K562 (cell line): ENCODE measurements at regions not wholly inside any gene's neighbourhood (a gene's known extent, or its start where the extent isn't known, plus 50 kb on each side); places are given as distances from the start of the nearest gene placed in this dataset.

Source experiments
- ATAC-seq: fragments of 200-7000 bp; cut with Tn5 transposase; 3 replicates; pipeline ENCODE4 v1.9.1; 2020; ENCODE audit warnings: moderate library complexity
- BruUV-seq: library from RNA; stranded (reverse); fragments of 400-500 nt; replicated peaks from 2 replicates; lab custom pipeline; 2021; lab: Mats Ljungman, UMichigan
- CTCF ChIA-PET: fragments of 300-600 bp; formaldehyde crosslinking; extraction: SDS; loops from one replicate; lab custom pipeline; 2021; ENCODE audit warnings: low intra/inter-chr PET ratio; lab: Yijun Ruan, JAX
- POLR2A ChIA-PET: fragments of 300-600, 350-650 bp; sonication (Branson Sonifier 250); formaldehyde crosslinking; extraction: SDS; loops from one replicate; lab custom pipeline; 2021; ENCODE audit warnings: antibody characterized with exemption, inconsistent platforms; lab: Yijun Ruan, JAX
- DNase-seq, 4 experiments: peaks; one replicate each; pipeline versions ENCODE4 v3.0.0 to v3.0.0-alpha.2; 2011 to 2018; ENCODE audit warnings: low spot score in 3 of 4, mixed read lengths in 3 of 4; ENCODE audit errors: extremely low read depth in 1 of 4
- FAIRE-seq: peaks from 2 replicates; lab custom pipeline; 2011; peaks lifted over from hg19 to GRCh38; lab: Jason Lieb, UNC
- H2AFZ ChIP-seq: 2 replicates; pipeline ENCODE4 v1.6.0; 2011; ENCODE audit warnings: low read depth, low read length, control low read depth, inconsistent platforms
- H3K27ac ChIP-seq: fragments of 200-600 bp; 3 replicates; pipeline ENCODE4 v1.8.0; 2011; ENCODE audit warnings: low read depth, mild to moderate bottlenecking, control low read depth, inconsistent platforms, low read length, moderate library complexity, mixed read lengths; ENCODE audit errors: extremely low read depth
- H3K27me3 ChIP-seq, 2 experiments: fragments of 300-600 bp in 1 of 2; 2 replicates in 1 of 2; 3 replicates in 1 of 2; pipeline versions ENCODE4 v1.6.0 to v1.8.0; 2011; ENCODE audit warnings: inconsistent platforms in 2 of 2, low read length in 2 of 2, mild to moderate bottlenecking in 1 of 2, mixed read lengths in 1 of 2, moderate library complexity in 1 of 2; ENCODE audit not compliant: control insufficient read depth in 2 of 2, insufficient read depth in 2 of 2
- H3K36me3 ChIP-seq: fragments of 300-600 bp; 3 replicates; pipeline ENCODE4 v1.8.0; 2011; ENCODE audit warnings: mild to moderate bottlenecking, low read length, inconsistent platforms; ENCODE audit not compliant: control insufficient read depth, insufficient read depth
- H3K4me1 ChIP-seq, 2 experiments: fragments of 200-600 bp in 1 of 2; replicated peaks in 1 of 2; 2 replicates in 1 of 2; 3 replicates in 1 of 2; pipeline versions ENCODE4 v1.5.1 to v1.8.0; 2011; ENCODE audit warnings: inconsistent platforms in 2 of 2, low read length in 2 of 2, mild to moderate bottlenecking in 1 of 2, mixed read lengths in 1 of 2, moderate library complexity in 1 of 2; ENCODE audit not compliant: control insufficient read depth in 2 of 2, insufficient read depth in 2 of 2
- H3K4me2 ChIP-seq: 2 replicates; pipeline ENCODE4 v1.6.1; 2011; ENCODE audit warnings: low read length, control low read depth, inconsistent platforms, mixed read lengths; ENCODE audit not compliant: insufficient read depth
- H3K4me3 ChIP-seq: fragments of 200-600 bp; sonication (generic), shearing (Covaris generic); 2 replicates; pipeline ENCODE4 v1.5.1; 2016; ENCODE audit warnings: control low read depth, inconsistent platforms
- H3K79me2 ChIP-seq: fragments of 200-600 bp; 3 replicates; pipeline ENCODE4 v1.8.0; 2011; ENCODE audit warnings: low read length, inconsistent platforms; ENCODE audit not compliant: control insufficient read depth, insufficient read depth
- H3K9ac ChIP-seq, 2 experiments: 2 replicates each; pipeline versions ENCODE4 v1.6.0 to v1.6.1; 2011; ENCODE audit warnings: low read depth in 2 of 2, low read length in 2 of 2, control low read depth in 1 of 2, inconsistent platforms in 1 of 2, mild to moderate bottlenecking in 1 of 2, mixed read lengths in 1 of 2; ENCODE audit not compliant: insufficient read depth in 1 of 2
- H3K9me1 ChIP-seq: one replicate; pipeline ENCODE4 v1.6.0; 2011; ENCODE audit warnings: inconsistent platforms, mild to moderate bottlenecking, low read length, moderate library complexity; ENCODE audit not compliant: control insufficient read depth, insufficient read depth
- H3K9me3 ChIP-seq: replicated peaks from 2 replicates; pipeline ENCODE4 v1.5.1; 2011; ENCODE audit warnings: low read depth, low read length, inconsistent platforms; ENCODE audit not compliant: control insufficient read depth, insufficient read depth
- H4K20me1 ChIP-seq: replicated peaks from 2 replicates; pipeline ENCODE4 v1.6.1; 2011; ENCODE audit warnings: low read length, inconsistent platforms, mixed read lengths; ENCODE audit not compliant: control insufficient read depth, insufficient read depth
- ARID1B ChIP-seq: fragments of 450-650 bp; IDR thresholded peaks from 2 replicates; pipeline ENCODE4 v1.6.1; 2016; ENCODE audit warnings: antibody characterized with exemption, mild to moderate bottlenecking, inconsistent platforms
- ATF1 ChIP-seq, 2 experiments: fragments of 450-650 bp in 1 of 2; IDR thresholded peaks; 2 replicates each; pipeline ENCODE4 v1.6.1; 2016; ENCODE audit warnings: missing compliant biosample characterization in 1 of 2, missing genetic modification characterization in 1 of 2
- BRD4 ChIP-seq: fragments of 200-600 bp; sonication (generic); IDR thresholded peaks from 2 replicates; pipeline ENCODE4 v1.6.1; 2017; ENCODE audit warnings: inconsistent platforms
- CBX8 ChIP-seq: fragments of 200-600 bp; sonication (generic); IDR thresholded peaks from 2 replicates; pipeline ENCODE4 v1.6.1; 2012; ENCODE audit warnings: borderline replicate concordance, mixed run types, low read depth, mild to moderate bottlenecking, moderate library complexity, mixed read lengths, low read length, control low read depth, inconsistent platforms; ENCODE audit not compliant: poor library complexity, severe bottlenecking; ENCODE audit errors: extremely low read depth
- E2F8 ChIP-seq: fragments of 450-650 bp; IDR thresholded peaks from 2 replicates; pipeline ENCODE4 v1.7.1; 2018; ENCODE audit warnings: mild to moderate bottlenecking, low read depth; ENCODE audit not compliant: partially characterized antibody
- MAFK ChIP-seq: IDR thresholded peaks from 2 replicates; pipeline ENCODE4 v1.6.1; 2011; ENCODE audit warnings: low read length, improper control_type of control experiment
- NR1H2 ChIP-seq: sonication (generic); formaldehyde crosslinking; IDR thresholded peaks from 2 replicates; pipeline ENCODE4 v1.4.0; 2020; ENCODE audit warnings: mild to moderate bottlenecking, missing genetic modification reagents
- SAFB ChIP-seq: fragments of 200-400 bp; formaldehyde crosslinking; IDR thresholded peaks from 2 replicates; pipeline ENCODE4 v1.6.1; 2017; ENCODE audit warnings: low read depth, low read length, borderline replicate concordance
- SMAD3 ChIP-seq: fragments of 450-650 bp; formaldehyde crosslinking; conservative IDR thresholded peaks from 2 replicates; pipeline ENCODE4 v1.4.0; 2020; ENCODE audit warnings: mild to moderate bottlenecking
- SMARCA4 ChIP-seq: fragments of 450-650 bp; IDR thresholded peaks from 2 replicates; pipeline ENCODE4 v1.6.1; 2016
- SNAPC5 ChIP-seq: fragments of 250-450 bp; sonication (Bioruptor Pico); IDR thresholded peaks from 2 replicates; pipeline ENCODE4 v1.8.0; 2021; ENCODE audit warnings: moderate library complexity, mild to moderate bottlenecking, inconsistent platforms
- THRB ChIP-seq: fragments of 450-650 bp; formaldehyde crosslinking; conservative IDR thresholded peaks from 2 replicates; pipeline ENCODE4 v1.4.0; 2022; ENCODE audit warnings: mild to moderate bottlenecking, missing genetic modification characterization
- ZNF224 ChIP-seq: sonication (generic); formaldehyde crosslinking; IDR thresholded peaks from 2 replicates; pipeline ENCODE4 v1.8.0; 2022; ENCODE audit warnings: mild to moderate bottlenecking, missing genetic modification reagents
- ZNF280B ChIP-seq: fragments of 250-450 bp; sonication (Bioruptor Pico); IDR thresholded peaks from 2 replicates; pipeline ENCODE4 v1.5.1; 2021; ENCODE audit warnings: mild to moderate bottlenecking
- ZNF589 ChIP-seq: fragments of 200-800 bp; sonication (Bioruptor generic); IDR thresholded peaks from 2 replicates; pipeline ENCODE4 v1.6.1; 2016; ENCODE audit warnings: low read depth, missing genetic modification characterization, missing compliant biosample characterization
- ZNF655 ChIP-seq: fragments of 250-450 bp; sonication (Bioruptor Pico); IDR thresholded peaks from 2 replicates; pipeline ENCODE4 v1.5.0; 2021
- ZNF707 ChIP-seq: fragments of 250-450 bp; sonication (Bioruptor Pico); conservative IDR thresholded peaks from 2 replicates; pipeline ENCODE4 v1.8.0; 2022; ENCODE audit warnings: inconsistent platforms, mild to moderate bottlenecking, moderate library complexity
- WGBS: fragments of 100-300 bp; shearing (Covaris generic); methylation state at CpG from one replicate; pipeline ENCODE4 v1.1.6; 2016; ENCODE audit warnings: low coverage, mixed read lengths; ENCODE audit not compliant: insufficient coverage; ENCODE audit errors: missing lambda C conversion rate; 5-methylcytosine and 5-hydroxymethylcytosine counted together
- in situ Hi-C: fragments of 300-500 bp; cut with MboI; formaldehyde crosslinking; loops from 4 replicates; pipeline ENCODE4 v1.15.0; 2018; ENCODE audit warnings: inconsistent platforms, mixed read lengths
- intact Hi-C: fragments of 100-400 bp; cut with micrococcal nuclease; formaldehyde crosslinking; loops from 2 replicates; pipeline ENCODE4 v1.14.2; 2022

GRCh38 chr18:13998571-13998970, 83.2 kb upstream of the MC2R start:
- WGBS: 0% methylated on average over 9 of the region's 9 CpGs
- in situ Hi-C loops: no loop called here
- Histone ChIP-seq H3K27ac (no peak overlapping the region), H3K9me3 (no peaks in the 10 kb centered on the region), H3K4me1 (no peaks in the 10 kb centered on the region), H3K4me3 (no peak overlapping the region), H3K27me3 (no peaks in the 10 kb centered on the region), H2AFZ (no peak overlapping the region), H3K9me1 (no peaks in the 10 kb centered on the region), H3K36me3 (no peaks in the 10 kb centered on the region), H4K20me1 (no peaks in the 10 kb centered on the region), H3K9ac (no peak overlapping the region), H3K4me2 (no peak overlapping the region), H3K79me2 (no peaks in the 10 kb centered on the region)
- POLR2A ChIA-PET: interaction anchor here (1.0 kb wide), 1 partner anchor 11 kb away, joined by 4 read pairs; no protein-coding TSS in a partner anchor
- ATAC-seq (no peak), FAIRE-seq (no peak), DNase-seq (no peak)
- CTCF ChIA-PET: no interaction called here
- intact Hi-C loops: no loop called here
- no TSS peak for BruUV-seq
- TF ChIP-seq ATF1 (CRISPR knock-in tag; IDR thresholded peaks at IDR 0.05) (no peak), ATF1 (tag; IDR thresholded peaks at IDR 0.05) (no peak), BRD4 (no peak), ZNF589 (no peak), ZNF224 (CRISPR knock-in tag) (no peak), SMAD3 (CRISPR knock-in tag) (no peak), ZNF655 (no peak), ZNF280B (CRISPR knock-in tag) (no peak), MAFK (no peak), CBX8 (no peak), SNAPC5 (CRISPR knock-in tag) (no peak), SAFB (no peak), ZNF707 (CRISPR knock-in tag) (no peak), THRB (CRISPR knock-in tag) (no peak), E2F8 (no peak), ARID1B (no peak), NR1H2 (CRISPR knock-in tag) (no peak), SMARCA4 (no peak)
